Stimulated activated CD4-positive, alpha-beta T cell treated with anti-CD3 and anti-CD28 coated beads, Interleukin-15, amount 100 ng/mL, for 24 hours (primary cell): ENCODE measurements at regions not wholly inside any gene's neighbourhood (a gene's known extent, or its start where the extent isn't known, plus 50 kb on each side); places are given as distances from the start of the nearest gene placed in this dataset.

ENCODE experiments used
- DNase-seq: peaks from one replicate; pipeline ENCODE4 v3.0.0-alpha.2; 2020

GRCh38 chr5:68727931-68728330, 365.9 kb upstream of the SLC30A5 start:
- DNase-seq: no peak

- no peak for DNase-seq
Measured at GRCh38 chr5:68729678-68730077, 364.1 kb upstream of the SLC30A5 start.

DNA sequence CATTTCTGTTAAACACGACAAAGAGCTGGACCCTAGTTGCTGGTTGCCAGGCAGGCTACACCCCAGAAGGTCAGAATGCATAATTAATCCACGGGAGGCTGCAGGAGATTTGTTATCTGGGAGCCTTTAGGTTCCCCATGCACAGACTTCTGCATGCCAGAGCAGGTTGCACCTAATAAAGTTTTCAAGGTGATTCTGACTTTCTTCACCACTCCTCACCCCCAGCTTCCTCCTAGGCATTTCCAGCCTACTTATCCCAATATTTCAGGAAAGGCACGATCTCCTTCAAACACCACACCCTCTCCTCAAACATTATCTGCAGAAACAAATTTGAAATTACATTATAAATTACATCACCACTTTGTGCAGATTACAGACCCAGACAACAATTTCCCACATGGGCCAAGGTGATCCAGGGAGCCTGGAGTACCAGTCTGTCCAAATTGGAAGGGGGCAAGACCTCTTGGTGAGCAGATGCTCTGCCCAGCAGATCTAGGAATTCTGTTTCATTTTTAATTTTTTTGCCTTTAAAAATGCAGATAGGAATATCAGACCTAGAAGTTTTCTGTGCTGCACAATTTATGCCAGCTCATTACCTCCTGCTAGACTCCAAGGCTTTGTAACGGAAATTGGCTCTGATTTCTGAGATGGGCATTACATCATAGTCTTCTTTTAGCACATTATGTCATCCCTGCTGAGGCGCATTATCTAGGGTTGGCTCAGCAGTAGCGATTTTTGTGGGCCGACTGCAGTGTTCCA, 363.4 kb upstream of the SLC30A5 start:
- DNase-seq: no peak

- no peak for DNase-seq
Measured at GRCh38 chr5:68730979-68731654, 362.7 kb upstream of the SLC30A5 start.

GRCh38 chr5:68732251-68732650, 361.6 kb upstream of the SLC30A5 start:
- no peak for DNase-seq

GRCh38 chr5:68734781-68735180, 359.0 kb upstream of the SLC30A5 start:
- no peak for DNase-seq

DNA sequence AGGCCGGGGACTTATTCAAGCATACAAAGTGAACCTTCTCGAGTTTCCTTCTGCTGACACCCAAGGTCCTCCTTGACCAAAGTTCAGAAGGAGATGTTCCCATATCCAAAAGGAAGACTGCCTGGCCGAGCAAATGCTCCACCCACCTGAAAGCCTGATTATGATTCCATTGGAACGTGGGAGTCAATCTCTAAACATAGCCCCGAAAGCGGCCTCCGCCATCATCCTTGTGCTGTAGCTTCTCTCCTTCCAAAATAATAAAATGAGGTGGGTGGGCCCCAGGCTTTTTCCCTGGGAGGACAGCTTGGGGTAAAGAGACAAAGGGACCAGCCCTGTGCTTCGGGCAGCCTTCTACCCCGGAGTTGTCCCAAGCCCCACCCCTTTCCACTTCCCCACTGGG, 355.6 kb upstream of the SLC30A5 start:
- no peak for DNase-seq

DNA sequence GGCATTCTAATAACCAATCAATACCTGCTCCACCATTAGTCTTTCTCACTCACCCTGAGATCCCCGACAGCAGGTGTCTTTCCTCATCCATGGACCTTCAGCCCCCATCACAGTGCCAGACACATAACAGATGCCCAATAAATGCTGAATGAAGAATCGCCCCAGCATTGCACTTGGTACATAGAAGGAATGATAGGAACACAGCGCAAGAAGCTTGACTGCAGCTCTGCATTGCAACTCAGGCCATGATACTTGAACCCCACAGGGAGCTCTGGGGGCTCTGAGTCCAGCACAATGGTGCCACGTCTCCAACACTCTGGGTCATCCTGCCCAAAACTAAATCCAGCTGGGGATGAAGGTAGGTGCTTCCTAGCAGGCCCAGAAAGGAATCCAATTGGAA, 355.0 kb upstream of the SLC30A5 start:
- DNase-seq: no peak

GRCh38 chr5:68739752-68740151, 354.1 kb upstream of the SLC30A5 start:
- DNase-seq: no peak

GRCh38 chr5:68740226-68740910, 353.4 kb upstream of the SLC30A5 start:
- no peak for DNase-seq

- no peak for DNase-seq
Measured at GRCh38 chr5:68744206-68744605, 349.6 kb upstream of the SLC30A5 start.

DNA sequence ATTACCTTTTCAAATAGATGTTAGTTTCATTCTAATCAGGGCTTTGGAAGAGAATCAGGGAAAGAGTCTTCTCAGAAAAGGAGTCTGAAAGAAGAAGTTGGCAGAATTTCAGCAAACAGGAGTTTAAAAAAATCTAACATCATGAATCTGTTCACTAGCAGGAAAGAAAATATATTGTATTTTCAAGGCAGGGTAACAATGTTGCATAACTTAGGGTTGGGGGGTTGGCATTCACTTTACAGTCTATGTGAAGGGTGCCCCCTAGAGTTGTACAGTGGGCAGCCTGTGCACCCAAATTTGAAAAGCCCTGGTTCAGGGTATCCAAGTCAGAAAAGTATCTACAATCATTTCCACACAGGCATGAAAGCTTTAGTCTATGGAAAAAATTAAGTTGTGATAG, 348.4 kb upstream of the SLC30A5 start:
- no peak for DNase-seq

- no peak for DNase-seq
Measured at GRCh38 chr5:68746220-68746619, 347.6 kb upstream of the SLC30A5 start.

DNA sequence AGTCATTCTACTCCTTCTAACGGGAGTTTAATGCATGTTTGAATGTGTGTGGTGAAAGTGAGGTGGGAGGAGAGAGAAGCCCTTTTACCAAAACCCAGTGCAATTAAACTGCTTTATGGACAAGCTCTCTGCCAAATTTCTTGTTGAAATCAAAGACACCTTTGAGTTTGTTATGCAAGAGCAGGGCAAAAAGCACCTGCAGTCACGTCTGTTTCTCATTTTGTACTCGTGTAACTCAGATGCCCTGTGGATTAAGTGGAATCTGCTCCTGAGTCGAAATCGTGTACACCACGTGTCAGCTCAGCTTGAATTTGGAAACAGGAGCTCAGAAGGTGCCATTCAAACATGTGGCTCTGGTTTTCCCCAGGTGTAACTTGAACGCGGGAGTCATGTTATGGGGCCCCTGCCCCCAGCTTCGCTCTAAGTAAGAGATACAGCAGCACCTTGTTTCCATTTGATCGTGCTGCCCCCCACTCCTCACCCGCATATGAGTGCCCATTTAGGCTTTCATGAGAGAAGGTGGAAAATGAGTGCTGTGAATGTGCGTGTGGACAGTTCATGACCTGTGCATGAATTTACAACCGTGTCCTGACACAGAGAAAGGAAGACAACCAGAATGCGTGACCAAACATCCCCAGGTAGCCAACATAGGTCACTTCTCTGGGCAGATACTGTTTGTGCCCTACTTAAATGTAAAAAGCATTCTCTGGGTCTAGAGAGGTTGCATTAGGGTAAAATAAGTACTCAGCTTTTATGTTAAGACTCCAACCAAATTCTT, 347.0 kb upstream of the SLC30A5 start:
- DNase-seq: no peak

- no peak for DNase-seq
Measured at GRCh38 chr5:68747521-68747920, 346.3 kb upstream of the SLC30A5 start.

- no peak for DNase-seq
Measured at GRCh38 chr5:68748101-68748500, 345.7 kb upstream of the SLC30A5 start.

- no peak for DNase-seq
Measured at GRCh38 chr5:68749077-68749476, 344.7 kb upstream of the SLC30A5 start.

GRCh38 chr5:68749631-68750030, 344.2 kb upstream of the SLC30A5 start:
- DNase-seq: no peak

GRCh38 chr5:68751661-68752060, 342.2 kb upstream of the SLC30A5 start:
- no peak for DNase-seq

DNA sequence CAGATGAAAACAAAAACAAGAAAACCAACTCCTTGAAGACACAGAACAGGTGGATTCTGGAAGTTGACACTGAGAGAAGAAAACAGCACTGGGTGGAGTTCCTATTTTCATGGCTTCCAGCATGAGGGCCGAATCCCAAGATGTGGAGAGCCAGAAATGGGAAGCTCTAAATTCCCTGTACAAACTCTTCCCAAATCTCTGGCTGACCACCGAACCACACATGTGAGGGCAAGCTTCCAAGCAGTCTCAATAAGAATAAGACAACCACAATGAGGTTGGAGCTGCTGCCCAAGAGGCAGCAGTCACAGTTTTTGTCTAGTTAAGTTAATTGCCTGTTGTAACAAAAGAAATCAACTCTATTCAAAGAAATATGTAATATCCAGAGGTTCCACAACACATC, 339.3 kb upstream of the SLC30A5 start:
- no peak for DNase-seq

- DNase-seq: no peak
Measured at GRCh38 chr5:68755293-68755692, 338.5 kb upstream of the SLC30A5 start.

- no peak for DNase-seq
Measured at GRCh38 chr5:68757006-68757405, 336.8 kb upstream of the SLC30A5 start.

GRCh38 chr5:68757626-68758212, 336.1 kb upstream of the SLC30A5 start:
- DNase-seq: no peak
